WTC11 (cell line): ENCODE measurements at regions not wholly inside any gene's neighbourhood (a gene's known extent, or its start where the extent isn't known, plus 50 kb on each side); places are given as distances from the start of the nearest gene placed in this dataset.

ENCODE experiments used
- ATAC-seq: fragments of 200-7000 bp; cut with Tn5 transposase; 2 replicates; pipeline ENCODE4 v1.10.0; 2021; ENCODE audit warnings: mild to moderate bottlenecking, moderate library complexity
- CTCF ChIA-PET: fragments of 300-600 bp; sonication (Branson Sonifier 250); formaldehyde crosslinking; loops from one replicate; lab custom pipeline; 2021; ENCODE audit warnings: antibody characterized with exemption; lab: Charles Lee
- POLR2A ChIA-PET: fragments of 350-600 bp; sonication (Branson Sonifier 250); formaldehyde crosslinking; loops from one replicate; lab custom pipeline; 2021; ENCODE audit warnings: antibody characterized with exemption; lab: Charles Lee
- DNase-seq: peaks from one replicate; pipeline ENCODE4 v3.0.0; 2021; ENCODE audit warnings: low spot score
- H3K27ac Mint-ChIP-seq: 2 replicates; pipeline ENCODE4 v1.8.0; 2021; ENCODE audit warnings: mixed read lengths
- H3K27me3 Mint-ChIP-seq: 2 replicates; pipeline ENCODE4 v1.8.0; 2021; ENCODE audit warnings: low read depth, mild to moderate bottlenecking, moderate library complexity, mixed read lengths
- H3K36me3 Mint-ChIP-seq: 2 replicates; pipeline ENCODE4 v1.8.0; 2021; ENCODE audit warnings: mixed read lengths
- H3K4me1 Mint-ChIP-seq: 2 replicates; pipeline ENCODE4 v1.8.0; 2022; ENCODE audit warnings: mixed read lengths
- H3K4me3 Mint-ChIP-seq: 2 replicates; pipeline ENCODE4 v1.8.0; 2021; ENCODE audit warnings: mild to moderate bottlenecking, moderate library complexity, mixed read lengths
- H3K9me3 Mint-ChIP-seq: 2 replicates; pipeline ENCODE4 v1.8.0; 2021; ENCODE audit warnings: mixed read lengths
- AR ChIP-seq: fragments of 250-450 bp; sonication (Bioruptor Pico); IDR thresholded peaks from 2 replicates; pipeline ENCODE4 v1.9.0; 2021; ENCODE audit warnings: mild to moderate bottlenecking
- CREB1 ChIP-seq: sonication (generic); formaldehyde crosslinking; IDR thresholded peaks from 2 replicates; pipeline ENCODE4 v1.8.0; 2023; ENCODE audit warnings: mild to moderate bottlenecking, missing genetic modification reagents
- EMX1 ChIP-seq: fragments of 250-450 bp; sonication (Bioruptor Pico); IDR thresholded peaks from 2 replicates; pipeline ENCODE4 v1.8.0; 2021; ENCODE audit warnings: mild to moderate bottlenecking
- FOXP1 ChIP-seq: sonication (generic); formaldehyde crosslinking; IDR thresholded peaks from 2 replicates; pipeline ENCODE4 v1.8.0; 2022; ENCODE audit warnings: missing genetic modification reagents, mild to moderate bottlenecking, moderate library complexity, borderline replicate concordance
- HMGXB4 ChIP-seq: sonication (generic); formaldehyde crosslinking; IDR thresholded peaks from 2 replicates; pipeline ENCODE4 v1.8.1; 2023; ENCODE audit warnings: mild to moderate bottlenecking, moderate library complexity, missing genetic modification reagents
- JUN ChIP-seq: sonication (generic); formaldehyde crosslinking; IDR thresholded peaks from 2 replicates; pipeline ENCODE4 v1.8.0; 2023; ENCODE audit warnings: mild to moderate bottlenecking, missing genetic modification reagents
- MAX ChIP-seq: sonication (generic); formaldehyde crosslinking; IDR thresholded peaks from 2 replicates; pipeline ENCODE4 v1.8.0; 2022; ENCODE audit warnings: mild to moderate bottlenecking, missing genetic modification reagents
- MYBL2 ChIP-seq: sonication (generic); formaldehyde crosslinking; IDR thresholded peaks from 2 replicates; pipeline ENCODE4 v1.8.1; 2023; ENCODE audit warnings: mild to moderate bottlenecking, moderate library complexity, missing genetic modification reagents
- NR3C1 ChIP-seq: sonication (generic); formaldehyde crosslinking; conservative IDR thresholded peaks from 2 replicates; pipeline ENCODE4 v1.8.1; 2023; ENCODE audit warnings: low read depth, mild to moderate bottlenecking, missing genetic modification reagents
- SMAD3 ChIP-seq: sonication (generic); formaldehyde crosslinking; IDR thresholded peaks from 2 replicates; pipeline ENCODE4 v1.8.0; 2022; ENCODE audit warnings: missing genetic modification reagents, mild to moderate bottlenecking, borderline replicate concordance
- TEAD1 ChIP-seq: sonication (generic); formaldehyde crosslinking; IDR thresholded peaks from 2 replicates; pipeline ENCODE4 v1.8.0; 2022; ENCODE audit warnings: mild to moderate bottlenecking, missing genetic modification reagents
- ZNF317 ChIP-seq: sonication (generic); formaldehyde crosslinking; IDR thresholded peaks from 2 replicates; pipeline ENCODE4 v1.8.1; 2023; ENCODE audit warnings: low read depth, mild to moderate bottlenecking, moderate library complexity, missing genetic modification reagents, borderline replicate concordance
- ZNF512 ChIP-seq: sonication (generic); formaldehyde crosslinking; IDR thresholded peaks from 2 replicates; pipeline ENCODE4 v1.8.1; 2022; ENCODE audit warnings: missing genetic modification reagents, borderline replicate concordance
- TF ChIP-seq, protein P1 (sequence below): fragments of 250-450 bp; sonication (Bioruptor Pico); IDR thresholded peaks from 2 replicates; pipeline ENCODE4 v1.9.0; 2021; ENCODE audit warnings: moderate library complexity, mild to moderate bottlenecking, inconsistent platforms, borderline replicate concordance
- TF ChIP-seq, protein P2 (sequence below): sonication (generic); formaldehyde crosslinking; IDR thresholded peaks from 2 replicates; pipeline ENCODE4 v1.8.1; 2023; ENCODE audit warnings: mild to moderate bottlenecking, missing genetic modification reagents, borderline replicate concordance
- TF ChIP-seq, protein P3 (sequence below): sonication (generic); formaldehyde crosslinking; IDR thresholded peaks from 2 replicates; pipeline ENCODE4 v1.8.0; 2023; ENCODE audit warnings: mild to moderate bottlenecking, missing genetic modification reagents
- TF ChIP-seq, protein P4 (sequence below): sonication (generic); formaldehyde crosslinking; IDR thresholded peaks from 2 replicates; pipeline ENCODE4 v1.8.1; 2022; ENCODE audit warnings: low read depth, mild to moderate bottlenecking, moderate library complexity, missing genetic modification reagents, borderline replicate concordance

- TF ChIP-seq, protein P1, sequence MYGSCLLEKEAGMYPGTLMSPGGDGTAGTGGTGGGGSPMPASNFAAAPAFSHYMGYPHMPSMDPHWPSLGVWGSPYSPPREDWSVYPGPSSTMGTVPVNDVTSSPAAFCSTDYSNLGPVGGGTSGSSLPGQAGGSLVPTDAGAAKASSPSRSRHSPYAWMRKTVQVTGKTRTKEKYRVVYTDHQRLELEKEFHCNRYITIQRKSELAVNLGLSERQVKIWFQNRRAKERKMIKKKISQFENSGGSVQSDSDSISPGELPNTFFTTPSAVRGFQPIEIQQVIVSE: no peak
- TF ChIP-seq, all 79 proteins: peak for 0
Measured at GRCh38 chr14:53273671-53274072, 120.5 kb upstream of the DDHD1 start (continued).

DNA sequence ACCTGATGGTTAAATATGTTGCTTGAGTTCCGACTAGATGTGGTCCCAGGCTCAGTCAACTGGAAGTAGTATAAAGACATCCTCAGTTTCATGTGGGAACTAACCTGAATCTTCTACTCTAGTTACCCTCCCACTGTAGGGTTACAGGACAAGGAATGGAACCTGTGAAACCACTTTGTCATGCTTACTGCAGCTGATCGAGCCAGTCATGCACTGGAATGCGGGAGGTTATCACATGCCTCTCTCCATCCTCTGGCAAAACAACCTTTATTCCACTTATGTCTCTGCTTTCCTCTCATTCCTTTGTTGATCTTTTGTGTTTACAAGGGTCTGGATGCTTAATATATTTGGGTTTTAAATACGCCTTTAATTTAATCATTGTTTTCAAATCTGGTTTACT, 111.9 kb upstream of the DDHD1 start:
- DNase-seq (no peak), ATAC-seq (no peak)
- no peak overlapping the region for H3K27ac Mint-ChIP-seq
- peaks cover 57% of the 10 kb centered on the region for H3K9me3 Mint-ChIP-seq
- ChIA-PET CTCF (no interaction called here), POLR2A (no interaction called here)
- TF ChIP-seq SMAD3 (no peak), ZNF512 (CRISPR knock-in tag) (no peak), NR3C1 (CRISPR knock-in tag) (no peak), EMX1 (CRISPR knock-in tag) (no peak)
- peaks cover 7% of the 10 kb centered on the region; the same call in 1 of the 2 replicates for H3K4me1 Mint-ChIP-seq
- no peak overlapping the region for H3K4me3 Mint-ChIP-seq
- no peaks in the 10 kb centered on the region; the same call in 1 of the 2 replicates for H3K27me3 Mint-ChIP-seq
- peaks cover 38% of the 10 kb centered on the region for H3K36me3 Mint-ChIP-seq

GRCh38 chr14:53260928-53261327, 107.8 kb upstream of the DDHD1 start:
- H3K9me3 Mint-ChIP-seq: peaks cover 71% of the 10 kb centered on the region
- ATAC-seq: no peak
- CTCF ChIA-PET: interaction anchor here (1.3 kb wide), 1 partner anchor 64 kb away, joined by 3 read pairs; no protein-coding TSS in a partner anchor
- TF ChIP-seq TEAD1 (no peak), ZNF317 (no peak), CREB1 (CRISPR knock-in tag) (no peak), JUN (CRISPR knock-in tag) (no peak), MAX (no peak), FOXP1 (CRISPR knock-in tag) (no peak), MYBL2 (no peak), AR (CRISPR knock-in tag) (no peak), HMGXB4 (CRISPR knock-in tag) (no peak)
- TF ChIP-seq, protein P2, sequence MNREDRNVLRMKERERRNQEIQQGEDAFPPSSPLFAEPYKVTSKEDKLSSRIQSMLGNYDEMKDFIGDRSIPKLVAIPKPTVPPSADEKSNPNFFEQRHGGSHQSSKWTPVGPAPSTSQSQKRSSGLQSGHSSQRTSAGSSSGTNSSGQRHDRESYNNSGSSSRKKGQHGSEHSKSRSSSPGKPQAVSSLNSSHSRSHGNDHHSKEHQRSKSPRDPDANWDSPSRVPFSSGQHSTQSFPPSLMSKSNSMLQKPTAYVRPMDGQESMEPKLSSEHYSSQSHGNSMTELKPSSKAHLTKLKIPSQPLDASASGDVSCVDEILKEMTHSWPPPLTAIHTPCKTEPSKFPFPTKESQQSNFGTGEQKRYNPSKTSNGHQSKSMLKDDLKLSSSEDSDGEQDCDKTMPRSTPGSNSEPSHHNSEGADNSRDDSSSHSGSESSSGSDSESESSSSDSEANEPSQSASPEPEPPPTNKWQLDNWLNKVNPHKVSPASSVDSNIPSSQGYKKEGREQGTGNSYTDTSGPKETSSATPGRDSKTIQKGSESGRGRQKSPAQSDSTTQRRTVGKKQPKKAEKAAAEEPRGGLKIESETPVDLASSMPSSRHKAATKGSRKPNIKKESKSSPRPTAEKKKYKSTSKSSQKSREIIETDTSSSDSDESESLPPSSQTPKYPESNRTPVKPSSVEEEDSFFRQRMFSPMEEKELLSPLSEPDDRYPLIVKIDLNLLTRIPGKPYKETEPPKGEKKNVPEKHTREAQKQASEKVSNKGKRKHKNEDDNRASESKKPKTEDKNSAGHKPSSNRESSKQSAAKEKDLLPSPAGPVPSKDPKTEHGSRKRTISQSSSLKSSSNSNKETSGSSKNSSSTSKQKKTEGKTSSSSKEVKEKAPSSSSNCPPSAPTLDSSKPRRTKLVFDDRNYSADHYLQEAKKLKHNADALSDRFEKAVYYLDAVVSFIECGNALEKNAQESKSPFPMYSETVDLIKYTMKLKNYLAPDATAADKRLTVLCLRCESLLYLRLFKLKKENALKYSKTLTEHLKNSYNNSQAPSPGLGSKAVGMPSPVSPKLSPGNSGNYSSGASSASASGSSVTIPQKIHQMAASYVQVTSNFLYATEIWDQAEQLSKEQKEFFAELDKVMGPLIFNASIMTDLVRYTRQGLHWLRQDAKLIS (CRISPR knock-in tag): no peak
- TF ChIP-seq, protein P3, sequence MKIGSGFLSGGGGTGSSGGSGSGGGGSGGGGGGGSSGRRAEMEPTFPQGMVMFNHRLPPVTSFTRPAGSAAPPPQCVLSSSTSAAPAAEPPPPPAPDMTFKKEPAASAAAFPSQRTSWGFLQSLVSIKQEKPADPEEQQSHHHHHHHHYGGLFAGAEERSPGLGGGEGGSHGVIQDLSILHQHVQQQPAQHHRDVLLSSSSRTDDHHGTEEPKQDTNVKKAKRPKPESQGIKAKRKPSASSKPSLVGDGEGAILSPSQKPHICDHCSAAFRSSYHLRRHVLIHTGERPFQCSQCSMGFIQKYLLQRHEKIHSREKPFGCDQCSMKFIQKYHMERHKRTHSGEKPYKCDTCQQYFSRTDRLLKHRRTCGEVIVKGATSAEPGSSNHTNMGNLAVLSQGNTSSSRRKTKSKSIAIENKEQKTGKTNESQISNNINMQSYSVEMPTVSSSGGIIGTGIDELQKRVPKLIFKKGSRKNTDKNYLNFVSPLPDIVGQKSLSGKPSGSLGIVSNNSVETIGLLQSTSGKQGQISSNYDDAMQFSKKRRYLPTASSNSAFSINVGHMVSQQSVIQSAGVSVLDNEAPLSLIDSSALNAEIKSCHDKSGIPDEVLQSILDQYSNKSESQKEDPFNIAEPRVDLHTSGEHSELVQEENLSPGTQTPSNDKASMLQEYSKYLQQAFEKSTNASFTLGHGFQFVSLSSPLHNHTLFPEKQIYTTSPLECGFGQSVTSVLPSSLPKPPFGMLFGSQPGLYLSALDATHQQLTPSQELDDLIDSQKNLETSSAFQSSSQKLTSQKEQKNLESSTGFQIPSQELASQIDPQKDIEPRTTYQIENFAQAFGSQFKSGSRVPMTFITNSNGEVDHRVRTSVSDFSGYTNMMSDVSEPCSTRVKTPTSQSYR (CRISPR knock-in tag): no peak
- TF ChIP-seq, protein P4, sequence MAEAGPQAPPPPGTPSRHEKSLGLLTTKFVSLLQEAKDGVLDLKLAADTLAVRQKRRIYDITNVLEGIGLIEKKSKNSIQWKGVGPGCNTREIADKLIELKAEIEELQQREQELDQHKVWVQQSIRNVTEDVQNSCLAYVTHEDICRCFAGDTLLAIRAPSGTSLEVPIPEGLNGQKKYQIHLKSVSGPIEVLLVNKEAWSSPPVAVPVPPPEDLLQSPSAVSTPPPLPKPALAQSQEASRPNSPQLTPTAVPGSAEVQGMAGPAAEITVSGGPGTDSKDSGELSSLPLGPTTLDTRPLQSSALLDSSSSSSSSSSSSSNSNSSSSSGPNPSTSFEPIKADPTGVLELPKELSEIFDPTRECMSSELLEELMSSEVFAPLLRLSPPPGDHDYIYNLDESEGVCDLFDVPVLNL: no peak

More at GRCh38 chr14:53260928-53261327, 107.8 kb upstream of the DDHD1 start:
- no peak for DNase-seq
- peaks cover 9% of the 10 kb centered on the region; the same call in 1 of the 2 replicates for H3K4me1 Mint-ChIP-seq
- H3K27ac Mint-ChIP-seq: no peak overlapping the region
- no peak overlapping the region for H3K4me3 Mint-ChIP-seq
- POLR2A ChIA-PET: no interaction called here
- H3K27me3 Mint-ChIP-seq: no peaks in the 10 kb centered on the region; the same call in 1 of the 2 replicates
- peaks cover 59% of the 10 kb centered on the region for H3K36me3 Mint-ChIP-seq
